HPDE6-E6E7 (cell line): ENCODE measurements at regions not wholly inside any gene's neighbourhood (a gene's known extent, or its start where the extent isn't known, plus 50 kb on each side); places are given as distances from the start of the nearest gene placed in this dataset.

ENCODE experiments used
- DNase-seq: peaks from one replicate; pipeline ENCODE4 v3.0.0; 2011; ENCODE audit warnings: missing footprints; ENCODE audit errors: extremely low spot score

DNA sequence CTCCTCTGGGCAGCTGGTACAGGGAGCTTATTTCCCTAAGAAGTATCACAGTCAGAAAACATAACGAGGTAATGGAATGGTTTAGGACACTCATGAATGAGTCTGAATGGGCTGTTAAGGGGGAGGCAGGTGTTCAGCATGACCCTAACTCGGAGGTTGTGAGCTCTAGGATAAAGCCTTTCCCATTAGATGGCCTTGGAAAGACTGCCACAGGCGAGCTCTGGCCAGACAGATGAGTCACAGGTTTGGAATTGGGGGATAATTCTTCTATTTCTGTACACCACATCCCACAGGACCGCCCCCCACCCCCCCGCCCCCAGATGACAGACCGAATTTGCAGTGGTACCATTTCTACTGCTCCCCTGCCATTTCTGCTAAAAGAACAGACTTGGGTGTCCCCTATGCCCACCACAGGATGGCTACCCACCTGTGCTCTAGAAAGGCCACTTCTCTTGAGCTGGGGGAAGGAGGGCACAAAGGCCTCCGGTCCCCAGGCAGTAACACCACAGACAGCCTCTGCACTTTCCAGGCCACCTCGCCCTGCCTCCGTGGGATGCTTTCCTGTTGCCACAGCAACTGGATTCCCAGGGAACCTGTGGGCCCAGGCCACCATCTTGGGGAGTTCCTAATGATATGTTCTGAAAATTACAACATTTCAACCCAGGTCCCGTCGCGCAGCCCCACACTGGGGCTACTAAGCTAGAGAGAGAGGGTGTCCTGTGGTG is 76.7 kb downstream of the TRIM29 start:
- DNase-seq = no peak

- no peak for DNase-seq
Measured at GRCh38 chr11:120060512-120060911, 77.4 kb downstream of the TRIM29 start.

DNA sequence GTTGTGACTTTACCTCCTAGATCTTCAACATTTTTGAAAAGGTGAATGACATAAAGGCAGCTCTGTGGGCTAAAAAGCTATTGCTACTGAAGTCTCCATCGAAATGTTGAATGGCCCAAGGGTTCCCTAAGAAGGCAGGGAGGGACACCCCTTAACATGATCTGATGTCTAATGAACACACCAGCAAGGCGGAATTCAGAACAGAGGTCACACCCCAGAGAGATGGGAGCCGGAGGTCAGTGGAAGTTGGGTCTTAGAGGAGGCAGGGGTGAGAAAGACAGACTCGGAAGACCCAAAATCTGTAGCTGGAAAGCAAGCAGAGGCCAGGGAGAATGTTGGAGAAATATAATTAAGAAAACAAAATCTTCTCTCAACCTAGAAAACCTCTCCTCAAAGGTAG is 79.0 kb downstream of the TRIM29 start:
- no peak for DNase-seq

DNA sequence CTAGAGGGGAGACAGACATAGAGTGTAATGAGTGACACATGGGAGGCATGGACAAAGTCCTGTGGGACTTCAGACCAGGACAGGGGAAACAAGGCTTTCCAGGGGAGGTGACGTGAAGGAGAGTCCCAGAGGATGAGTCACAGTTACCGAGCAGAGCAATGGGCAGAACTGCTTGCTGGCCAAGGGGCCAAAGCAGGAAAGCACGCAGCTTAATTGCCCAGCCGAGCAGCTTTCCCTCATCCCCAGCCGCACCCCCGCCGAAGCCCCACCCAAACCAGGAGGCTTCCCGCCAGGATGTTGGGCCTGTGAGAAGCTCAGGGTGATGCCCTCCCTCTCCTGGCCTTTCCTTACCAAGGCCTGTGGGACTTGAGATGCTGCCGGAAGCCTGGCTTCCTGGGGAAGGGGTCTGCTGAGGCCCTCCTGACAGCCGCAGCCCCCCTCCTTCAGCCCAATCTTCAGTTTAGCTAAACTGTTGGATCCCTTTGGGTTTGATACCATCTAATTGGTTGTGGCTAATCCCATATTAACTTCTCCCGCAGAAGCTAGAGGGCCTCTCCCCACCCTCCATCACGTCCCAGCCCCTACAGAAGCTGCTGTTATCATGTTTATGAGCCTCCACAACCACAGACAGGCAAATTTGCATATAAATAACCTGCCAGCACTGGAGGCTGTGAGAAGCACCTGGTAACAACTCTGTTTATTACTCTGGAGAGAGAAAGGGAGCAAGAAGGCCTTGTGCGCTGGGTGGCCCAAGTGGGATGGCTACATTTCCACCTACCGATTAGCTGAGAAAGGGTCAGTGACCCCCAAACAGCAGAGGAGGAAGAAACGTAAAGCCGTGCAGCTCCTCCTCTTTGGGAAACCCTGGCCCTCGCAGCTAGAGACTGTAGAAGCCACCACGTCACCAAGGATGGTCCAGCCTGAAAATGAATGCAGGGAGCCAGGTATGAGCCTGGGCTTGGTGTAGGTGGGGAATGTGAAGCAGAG is 80.0 kb downstream of the TRIM29 start:
- peak; percentile 27 for DNase-seq

DNA sequence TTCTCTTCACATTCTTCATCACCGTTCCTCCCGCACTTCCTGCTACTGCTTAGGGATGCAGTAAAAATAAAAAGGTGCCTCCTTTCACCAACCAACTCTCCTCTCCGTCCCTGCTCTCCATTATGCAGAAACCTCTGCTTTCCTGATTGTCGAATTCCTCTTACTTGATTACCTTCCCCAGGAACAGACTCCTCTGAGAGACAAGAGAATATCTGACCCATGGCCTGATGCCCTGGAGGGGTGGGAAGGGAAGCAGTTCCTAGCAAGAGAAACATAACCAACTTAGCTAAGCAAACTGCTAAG is 80.9 kb downstream of the TRIM29 start:
- DNase-seq = no peak

DNA sequence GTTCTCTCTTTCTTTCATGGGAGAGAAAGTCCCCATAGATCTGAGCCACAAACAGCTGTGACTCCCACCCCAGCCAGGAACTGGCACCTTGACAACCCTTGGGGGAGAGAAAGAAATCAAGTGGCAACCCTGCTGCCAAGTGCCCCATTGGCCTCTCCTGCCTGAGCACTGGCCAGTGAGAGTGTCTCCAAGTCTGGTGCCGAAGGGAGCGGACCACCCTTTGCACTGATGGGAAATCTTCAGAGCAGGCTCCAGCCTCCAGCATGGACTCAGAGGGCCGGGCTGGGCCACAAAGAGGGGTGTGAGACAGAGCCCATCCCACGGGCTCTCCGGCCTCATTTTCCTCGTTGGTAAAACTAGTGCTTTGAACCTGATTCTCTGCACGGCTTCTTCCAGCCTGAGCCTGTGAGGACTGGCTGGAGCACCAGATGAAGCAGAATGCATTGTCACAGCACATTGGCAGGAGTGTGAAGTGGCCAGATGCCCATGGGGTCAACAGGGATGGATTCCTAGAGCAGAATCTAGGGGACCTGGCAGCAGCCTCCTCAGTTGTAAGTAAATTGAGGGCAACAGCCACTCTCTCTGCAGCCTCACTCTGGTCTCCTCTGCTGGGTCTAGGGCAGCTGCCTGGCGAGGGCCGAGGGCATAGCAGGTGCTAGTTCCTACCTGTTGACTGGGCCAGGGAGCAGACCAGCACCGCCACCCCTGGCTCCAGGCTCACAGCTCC is 81.4 kb downstream of the TRIM29 start:
- DNase-seq = no peak

GRCh38 chr11:120055646-120056045 is 82.3 kb downstream of the TRIM29 start:
- peak; percentile 70 for DNase-seq

- no peak for DNase-seq
Measured at GRCh38 chr11:120054753-120055045, 83.2 kb downstream of the TRIM29 start.

GRCh38 chr11:120054016-120054752 is 83.7 kb downstream of the TRIM29 start:
- DNase-seq = no peak

GRCh38 chr11:120052196-120052775 is 85.6 kb downstream of the TRIM29 start:
- no peak for DNase-seq

DNA sequence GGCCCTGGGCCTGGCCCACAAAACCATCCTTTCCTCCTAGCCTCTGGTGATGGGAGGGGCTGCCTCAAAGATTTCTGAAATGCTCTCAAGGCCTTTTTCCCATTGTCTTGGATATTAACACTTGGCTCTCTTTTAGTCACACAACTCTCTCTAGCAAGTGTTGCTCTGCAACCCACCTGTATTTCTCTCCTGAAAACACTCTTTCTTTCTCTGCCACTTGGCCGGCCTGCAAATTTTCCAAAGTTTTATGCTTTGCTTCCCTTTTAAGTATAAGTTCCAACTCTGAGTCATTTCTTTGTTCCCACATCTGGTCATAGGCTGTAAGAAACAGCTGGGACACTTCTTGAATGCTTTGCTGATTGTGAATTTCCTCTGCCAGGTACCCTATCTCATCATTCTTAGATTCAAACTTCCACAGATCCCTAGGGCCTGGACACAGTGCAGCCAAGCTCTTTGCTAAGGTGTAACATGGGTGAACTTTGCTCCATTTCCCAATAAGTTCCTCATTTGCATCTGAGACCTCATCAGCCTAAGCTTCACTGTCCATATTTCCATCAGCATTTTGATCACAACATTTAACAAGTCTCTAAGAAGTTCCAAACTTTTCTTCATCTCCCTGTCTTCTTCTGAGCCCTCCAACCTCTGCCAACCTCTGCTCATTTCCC is 93.8 kb downstream of the TRIM29 start:
- no peak for DNase-seq

- no peak for DNase-seq
Measured at GRCh38 chr11:120043328-120043945, 94.5 kb downstream of the TRIM29 start.

DNA sequence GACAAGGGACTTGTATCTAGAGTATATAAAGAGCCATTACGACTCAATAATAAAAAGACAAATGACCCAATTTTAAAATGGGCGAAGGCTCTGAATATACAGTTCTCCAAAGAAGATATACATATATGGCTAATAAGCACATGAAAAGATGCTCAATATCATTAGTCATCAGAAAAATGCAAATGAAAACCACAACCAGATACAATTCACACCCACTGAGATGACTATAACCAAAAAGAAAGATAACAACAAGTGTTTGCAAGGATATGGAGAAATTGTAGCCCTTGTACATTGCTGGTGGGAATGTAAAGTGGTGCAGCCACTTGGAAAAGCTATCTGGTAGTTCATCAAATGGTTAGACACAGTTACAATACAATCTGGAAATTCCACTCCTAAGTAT is 96.3 kb downstream of the TRIM29 start:
- DNase-seq = no peak

- DNase-seq = no peak
Measured at GRCh38 chr11:120040151-120040840, 97.6 kb downstream of the TRIM29 start.

DNA sequence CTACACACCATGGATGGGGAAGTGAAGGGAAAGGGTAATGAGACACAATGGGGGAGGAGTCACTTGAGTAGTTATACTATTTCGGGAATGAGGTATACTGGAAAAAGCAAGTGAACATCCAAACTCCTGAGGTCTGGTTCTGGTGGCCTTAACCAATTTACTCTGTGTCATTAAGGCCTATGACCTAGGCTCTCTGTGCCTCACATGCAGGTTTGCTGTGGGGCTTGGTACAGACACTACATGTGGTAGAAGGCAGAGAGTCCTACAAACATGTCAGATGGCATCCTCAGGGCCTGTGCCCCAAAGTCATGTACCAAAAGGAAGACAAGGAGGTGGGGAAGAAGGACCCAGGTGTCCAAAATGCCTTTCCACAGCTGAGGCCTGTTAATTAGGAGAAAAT is 98.9 kb downstream of the TRIM29 start:
- no peak for DNase-seq

- DNase-seq = no peak
Measured at GRCh38 chr11:120037111-120037510, 100.8 kb downstream of the TRIM29 start.

GRCh38 chr11:120035756-120036155 is 102.2 kb downstream of the TRIM29 start:
- DNase-seq = no peak

- DNase-seq = no peak
Measured at GRCh38 chr11:120034881-120035630, 102.9 kb downstream of the TRIM29 start.

- DNase-seq = no peak
Measured at GRCh38 chr11:120034176-120034875, 103.6 kb downstream of the TRIM29 start.
